ENCODE measurements at regions not wholly inside any gene's neighbourhood (a gene's known extent, or its start where the extent isn't known, plus 50 kb on each side); places are given as distances from the start of the nearest gene placed in this dataset.

- TF ChIP-seq REST (IDR thresholded peaks at IDR 0.05; ENCODE audit: low read depth) (no peak), POLR2AphosphoS5 (IDR thresholded peaks at IDR 0.05; ENCODE audit: low read depth, low read length) (no peak), CTCF (IDR thresholded peaks at IDR 0.05 in 2 of 3, conservative IDR thresholded peaks at IDR 0.05 in 1 of 3; ENCODE audit: borderline replicate concordance in 1 of 3, insufficient read depth in 1 of 3, low read depth in 2 of 3, low read length in 2 of 3) (no peak), MAX (IDR thresholded peaks at IDR 0.05) (no peak)
Measured at GRCh38 chr10:10938676-10939075, 79.0 kb upstream of the CELF2 start.

Measured in HCT116 (cell line).